PC-3 (cell line): ENCODE measurements at regions not wholly inside any gene's neighbourhood (a gene's known extent, or its start where the extent isn't known, plus 50 kb on each side); places are given as distances from the start of the nearest gene placed in this dataset.

Source experiments
- ATAC-seq: fragments of 200-7000 bp; cut with Tn5 transposase; 2 replicates; pipeline ENCODE4 v1.9.1; 2020; ENCODE audit warnings: mild to moderate bottlenecking, moderate library complexity
- BruUV-seq: library from RNA; stranded (reverse); fragments of 400-500 nt; replicated peaks from 2 replicates; lab custom pipeline; 2021; lab: Mats Ljungman, UMichigan
- CTCF ChIA-PET: fragments of 300-600 bp; sonication (Branson Sonifier 250); formaldehyde crosslinking; loops from one replicate; lab custom pipeline; 2022; ENCODE audit warnings: antibody characterized with exemption; lab: Charles Lee
- POLR2A ChIA-PET: fragments of 300-600 bp; sonication (Branson Sonifier 250); formaldehyde crosslinking; loops from one replicate; lab custom pipeline; 2022; ENCODE audit warnings: antibody characterized with exemption; ENCODE audit not compliant: unreplicated experiment; lab: Charles Lee
- DNase-seq: peaks from one replicate; pipeline ENCODE4 v3.0.0-alpha.2; 2015
- H2AFZ ChIP-seq: fragments of 300-600 bp; sonication (generic); 2 replicates; pipeline ENCODE4 v1.6.0; 2016; ENCODE audit warnings: antibody characterized with exemption, low read length
- H3F3A ChIP-seq: fragments of 300-600 bp; sonication (generic); one replicate; pipeline ENCODE4 v1.6.0; 2017; ENCODE audit warnings: antibody characterized with exemption, low read length, control low read depth, mild to moderate bottlenecking; ENCODE audit not compliant: unreplicated experiment
- H3K27ac ChIP-seq: fragments of 300-600 bp; sonication (generic); 2 replicates; pipeline ENCODE4 v1.5.1; 2016; ENCODE audit warnings: mild to moderate bottlenecking, low read length
- H3K27me3 ChIP-seq: fragments of 300-600 bp; sonication (generic); 2 replicates; pipeline ENCODE4 v1.6.1; 2016; ENCODE audit warnings: low read length, mixed read lengths
- H3K36me3 ChIP-seq: fragments of 300-600 bp; sonication (generic); 2 replicates; pipeline ENCODE4 v1.6.1; 2016; ENCODE audit warnings: low read depth, mixed run types, low read length, mixed read lengths
- H3K4me1 ChIP-seq: fragments of 300-600 bp; sonication (generic); 2 replicates; pipeline ENCODE4 v1.5.1; 2016; ENCODE audit warnings: low read length; ENCODE audit not compliant: insufficient read depth
- H3K4me2 ChIP-seq: fragments of 300-600 bp; sonication (generic); 2 replicates; pipeline ENCODE4 v1.6.0; 2016; ENCODE audit warnings: low read length
- H3K4me3 ChIP-seq: fragments of 300-600 bp; sonication (generic); 2 replicates; pipeline ENCODE4 v1.5.1; 2016; ENCODE audit warnings: mild to moderate bottlenecking, low read length, mixed read lengths
- H3K79me2 ChIP-seq: fragments of 300-600 bp; sonication (generic); 2 replicates; pipeline ENCODE4 v1.6.1; 2017; ENCODE audit warnings: low read length, mixed read lengths
- H3K9ac ChIP-seq: fragments of 300-600 bp; sonication (generic); 2 replicates; pipeline ENCODE4 v1.6.0; 2016; ENCODE audit warnings: mild to moderate bottlenecking, low read length
- H3K9me2 ChIP-seq: fragments of 300-600 bp; sonication (generic); replicated peaks from 2 replicates; pipeline ENCODE4 v1.6.1; 2016; ENCODE audit warnings: mixed run types, low read length, mixed read lengths
- H3K9me3 ChIP-seq: fragments of 300-600 bp; sonication (generic); 2 replicates; pipeline ENCODE4 v1.6.1; 2016; ENCODE audit warnings: low read length, mixed read lengths
- H4K20me1 ChIP-seq: fragments of 300-600 bp; sonication (generic); 2 replicates; pipeline ENCODE4 v1.6.1; 2016; ENCODE audit warnings: low read length, mixed read lengths
- CTCF ChIP-seq: fragments of 300-600 bp; sonication (generic); conservative IDR thresholded peaks from 2 replicates; pipeline ENCODE4 v1.5.1; 2017; ENCODE audit warnings: antibody characterized with exemption, low read depth, mild to moderate bottlenecking, low read length
- EZH2 ChIP-seq: fragments of 300-600 bp; sonication (generic); IDR thresholded peaks from one replicate; pipeline ENCODE4 v1.6.1; 2017; ENCODE audit warnings: antibody characterized with exemption, mild to moderate bottlenecking, low read length; ENCODE audit not compliant: unreplicated experiment
- EZH2phosphoT487 ChIP-seq: fragments of 300-600 bp; sonication (generic); IDR thresholded peaks from 2 replicates; pipeline ENCODE4 v1.6.1; 2018; ENCODE audit warnings: mild to moderate bottlenecking, antibody characterized with exemption, low read length, borderline replicate concordance
- intact Hi-C: fragments of 100-400 bp; cut with micrococcal nuclease; formaldehyde crosslinking; loops from 2 replicates; pipeline ENCODE4 v1.9.0; 2023

- Histone ChIP-seq H3K4me2 (no peak overlapping the region), H3K9me3 (no peaks in the 10 kb centered on the region), H3F3A (no peaks in the 10 kb centered on the region), H3K9me2 (no peaks in the 10 kb centered on the region), H4K20me1 (no peaks in the 10 kb centered on the region), H3K79me2 (no peaks in the 10 kb centered on the region), H3K27me3 (no peaks in the 10 kb centered on the region), H2AFZ (no peak overlapping the region), H3K4me1 (no peaks in the 10 kb centered on the region), H3K9ac (no peak overlapping the region), H3K36me3 (no peaks in the 10 kb centered on the region), H3K4me3 (no peak overlapping the region), H3K27ac (no peak overlapping the region)
- TF ChIP-seq EZH2phosphoT487 (no peak), EZH2 (no peak), CTCF (no peak)
- ChIA-PET CTCF (no interaction called here), POLR2A (no interaction called here)
- no peak for DNase-seq
- intact Hi-C loops = no loop called here
- BruUV-seq = no TSS peak
- ATAC-seq = no peak
Observed at GRCh38 chr12:87520968-87521367, 508.2 kb downstream of the C12orf50 start.

- DNase-seq = no peak
- TF ChIP-seq CTCF = no peak
- no peak for TF ChIP-seq EZH2
- no peak for TF ChIP-seq EZH2phosphoT487
- Histone ChIP-seq H3K4me1 (no peaks in the 10 kb centered on the region), H3K36me3 (no peaks in the 10 kb centered on the region), H3K9me3 (no peaks in the 10 kb centered on the region), H3K27me3 (no peaks in the 10 kb centered on the region), H3K79me2 (no peaks in the 10 kb centered on the region), H3K27ac (no peak overlapping the region), H3F3A (no peaks in the 10 kb centered on the region), H3K9ac (no peak overlapping the region), H3K9me2 (no peaks in the 10 kb centered on the region), H3K4me2 (no peak overlapping the region), H4K20me1 (no peaks in the 10 kb centered on the region), H3K4me3 (no peak overlapping the region), H2AFZ (no peak overlapping the region)
- intact Hi-C loops = no loop called here
- CTCF ChIA-PET = no interaction called here
- BruUV-seq = no TSS peak
- POLR2A ChIA-PET = no interaction called here
- ATAC-seq = no peak
Observed at GRCh38 chr12:87518481-87518880, 510.7 kb downstream of the C12orf50 start.

- H2AFZ ChIP-seq = no peak overlapping the region
- no peaks in the 10 kb centered on the region for H3K9me3 ChIP-seq
- H4K20me1 ChIP-seq = no peaks in the 10 kb centered on the region
- H3K4me1 ChIP-seq = no peaks in the 10 kb centered on the region
- no peak overlapping the region for H3K27ac ChIP-seq
- no peak for ATAC-seq
- BruUV-seq = no TSS peak
- H3F3A ChIP-seq = no peaks in the 10 kb centered on the region
- intact Hi-C loops = no loop called here
- H3K9ac ChIP-seq = no peak overlapping the region
- no peak overlapping the region for H3K4me2 ChIP-seq
- no peaks in the 10 kb centered on the region for H3K79me2 ChIP-seq
- no peaks in the 10 kb centered on the region for H3K9me2 ChIP-seq
- POLR2A ChIA-PET = no interaction called here
- H3K4me3 ChIP-seq = no peak overlapping the region
- TF ChIP-seq EZH2phosphoT487 = no peak
- no peak for TF ChIP-seq CTCF
- no peak for TF ChIP-seq EZH2
- CTCF ChIA-PET = no interaction called here
- no peak for DNase-seq
- H3K36me3 ChIP-seq = no peaks in the 10 kb centered on the region
- H3K27me3 ChIP-seq = no peaks in the 10 kb centered on the region
Observed at GRCh38 chr12:87518036-87518435, 511.2 kb downstream of the C12orf50 start.
